ENCODE measurements at regions not wholly inside any gene's neighbourhood (a gene's known extent, or its start where the extent isn't known, plus 50 kb on each side); places are given as distances from the start of the nearest gene placed in this dataset.

DNA sequence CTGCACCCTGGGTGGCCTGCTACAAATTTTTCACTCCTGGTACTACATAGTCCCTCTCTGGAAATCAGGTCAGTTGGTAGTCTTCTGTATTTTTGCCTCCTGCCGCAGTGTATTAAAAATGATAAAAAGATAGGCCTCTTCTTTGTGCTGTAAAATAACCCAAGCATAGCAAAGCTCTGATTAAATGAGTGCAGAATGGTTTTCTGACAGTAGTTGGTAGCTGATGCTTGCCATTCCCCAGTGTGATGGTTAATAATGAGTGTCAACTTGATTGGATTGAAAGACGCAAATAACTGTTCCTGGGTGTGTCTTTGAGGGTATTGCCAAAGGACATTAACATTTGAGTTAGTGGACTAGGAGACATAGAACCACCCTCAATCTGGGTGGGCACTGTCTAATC is 264.4 kb upstream of the ZNF717 start:
- Histone ChIP-seq H3K27me3 (ENCODE audit: low read depth) (no peaks in the 10 kb centered on the region), H3K4me3 (no peak overlapping the region), H3K9me3 (no peaks in the 10 kb centered on the region), H3K4me1 (no peaks in the 10 kb centered on the region), H3K36me3 (no peaks in the 10 kb centered on the region), H3K27ac (no peak overlapping the region)
- DNase-seq = no peak
- TF ChIP-seq, protein P1, sequence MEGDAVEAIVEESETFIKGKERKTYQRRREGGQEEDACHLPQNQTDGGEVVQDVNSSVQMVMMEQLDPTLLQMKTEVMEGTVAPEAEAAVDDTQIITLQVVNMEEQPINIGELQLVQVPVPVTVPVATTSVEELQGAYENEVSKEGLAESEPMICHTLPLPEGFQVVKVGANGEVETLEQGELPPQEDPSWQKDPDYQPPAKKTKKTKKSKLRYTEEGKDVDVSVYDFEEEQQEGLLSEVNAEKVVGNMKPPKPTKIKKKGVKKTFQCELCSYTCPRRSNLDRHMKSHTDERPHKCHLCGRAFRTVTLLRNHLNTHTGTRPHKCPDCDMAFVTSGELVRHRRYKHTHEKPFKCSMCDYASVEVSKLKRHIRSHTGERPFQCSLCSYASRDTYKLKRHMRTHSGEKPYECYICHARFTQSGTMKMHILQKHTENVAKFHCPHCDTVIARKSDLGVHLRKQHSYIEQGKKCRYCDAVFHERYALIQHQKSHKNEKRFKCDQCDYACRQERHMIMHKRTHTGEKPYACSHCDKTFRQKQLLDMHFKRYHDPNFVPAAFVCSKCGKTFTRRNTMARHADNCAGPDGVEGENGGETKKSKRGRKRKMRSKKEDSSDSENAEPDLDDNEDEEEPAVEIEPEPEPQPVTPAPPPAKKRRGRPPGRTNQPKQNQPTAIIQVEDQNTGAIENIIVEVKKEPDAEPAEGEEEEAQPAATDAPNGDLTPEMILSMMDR (IDR thresholded peaks at IDR 0.05) = no peak
- ATAC-seq = no peak
- intact Hi-C loops (cut with DNase I) = no loop called here

DNA sequence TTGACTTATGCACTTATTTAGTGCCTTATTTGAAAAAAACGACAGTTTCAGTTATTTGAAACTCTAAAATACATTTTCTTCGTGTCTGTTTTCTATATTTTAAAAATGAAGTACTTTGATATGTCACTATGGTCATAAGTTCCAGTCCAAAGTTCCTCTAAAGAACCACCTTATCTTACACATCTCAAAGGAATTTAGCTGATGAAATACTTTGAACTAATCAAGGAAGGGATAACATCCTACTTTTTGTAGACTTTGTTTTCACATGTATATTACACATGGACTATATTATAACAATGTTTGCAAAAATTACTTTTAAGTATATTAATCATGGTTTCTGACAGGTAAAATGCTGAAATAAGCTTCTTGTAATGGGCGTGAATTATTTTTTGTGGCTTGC is 265.8 kb upstream of the ZNF717 start:
- DNase-seq = no peak
- Histone ChIP-seq H3K27me3 (ENCODE audit: low read depth) (no peaks in the 10 kb centered on the region), H3K4me3 (no peak overlapping the region), H3K27ac (no peak overlapping the region), H3K36me3 (no peaks in the 10 kb centered on the region), H3K4me1 (no peaks in the 10 kb centered on the region), H3K9me3 (no peaks in the 10 kb centered on the region)
- TF ChIP-seq, protein P1 (IDR thresholded peaks at IDR 0.05) = no peak
- ATAC-seq = no peak
- intact Hi-C loops (cut with DNase I) = no loop called here

DNA sequence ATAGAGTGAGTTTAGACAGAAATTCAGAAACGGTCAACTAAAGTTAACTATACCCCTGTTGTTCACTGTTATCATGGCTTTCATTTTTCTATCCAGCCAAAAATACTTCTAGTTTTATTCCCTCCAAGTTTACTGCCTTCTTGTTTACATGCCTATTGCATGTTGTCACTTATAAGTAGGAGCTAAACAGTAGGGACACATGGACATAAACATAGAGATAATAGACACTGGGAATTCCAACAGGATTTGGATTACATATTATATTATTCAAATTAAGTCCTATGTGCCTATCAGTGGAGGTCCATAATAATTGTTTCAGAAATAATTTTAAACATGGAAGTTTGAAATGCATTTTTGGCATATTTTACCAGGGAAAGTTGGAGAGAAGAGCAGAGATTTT is 269.1 kb upstream of the ZNF717 start:
- no peak overlapping the region for H3K27ac ChIP-seq
- intact Hi-C loops (cut with DNase I) = no loop called here
- H3K4me1 ChIP-seq = no peaks in the 10 kb centered on the region
- no peak overlapping the region for H3K4me3 ChIP-seq
- H3K36me3 ChIP-seq = no peaks in the 10 kb centered on the region
- TF ChIP-seq, protein P1 (IDR thresholded peaks at IDR 0.05) = no peak
- no peaks in the 10 kb centered on the region for H3K9me3 ChIP-seq
- DNase-seq (no peak), ATAC-seq (no peak)
- no peaks in the 10 kb centered on the region for H3K27me3 ChIP-seq (ENCODE audit: low read depth)

DNA sequence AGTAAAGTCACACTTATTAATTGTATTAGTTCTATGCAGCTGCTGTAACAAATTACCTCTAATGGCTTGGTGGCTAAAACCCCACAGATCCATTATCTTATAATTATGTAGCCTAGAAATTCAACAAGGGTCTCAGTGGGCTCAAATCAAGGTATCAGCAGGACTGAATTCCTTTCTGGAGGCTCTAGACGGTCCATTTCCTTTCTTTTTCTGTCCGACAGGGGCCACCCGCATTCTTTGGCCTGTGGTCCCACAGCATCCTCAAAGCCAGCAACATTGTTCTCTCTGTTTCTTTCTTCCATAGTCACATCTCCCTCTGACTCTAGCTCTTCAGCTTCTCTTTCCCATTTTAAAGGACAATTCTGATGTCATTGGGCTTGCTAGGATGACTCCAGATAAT is 276.3 kb upstream of the ZNF717 start:
- Histone ChIP-seq H3K4me3 (no peak overlapping the region), H3K27ac (no peak overlapping the region), H3K36me3 (no peaks in the 10 kb centered on the region), H3K9me3 (no peaks in the 10 kb centered on the region), H3K4me1 (no peaks in the 10 kb centered on the region), H3K27me3 (ENCODE audit: low read depth) (no peaks in the 10 kb centered on the region)
- ATAC-seq = no peak
- intact Hi-C loops (cut with DNase I) = no loop called here
- no peak for DNase-seq
- TF ChIP-seq, protein P1 (IDR thresholded peaks at IDR 0.05) = no peak

DNA sequence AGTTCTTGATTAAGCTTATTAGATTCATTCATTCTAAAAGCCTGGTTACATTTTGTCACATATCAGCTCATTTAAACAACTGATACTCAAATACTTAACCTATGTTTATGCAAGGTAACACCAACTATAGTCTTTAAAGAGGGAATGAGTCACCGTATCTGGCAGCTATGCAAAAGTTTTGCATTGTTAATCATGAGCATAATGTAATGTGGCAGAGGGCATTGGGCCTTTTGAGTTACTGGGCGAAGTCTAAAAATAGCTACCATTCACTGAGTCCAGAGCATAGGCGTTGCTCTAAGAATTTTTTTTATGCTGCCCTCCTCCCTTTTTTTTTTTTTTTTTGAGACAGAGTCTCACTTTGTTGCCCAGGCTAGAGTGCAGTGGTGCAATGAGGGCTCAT is 277.7 kb upstream of the ZNF717 start:
- Histone ChIP-seq H3K4me1 (no peaks in the 10 kb centered on the region), H3K9me3 (no peaks in the 10 kb centered on the region), H3K4me3 (no peak overlapping the region), H3K27ac (no peak overlapping the region), H3K36me3 (no peaks in the 10 kb centered on the region), H3K27me3 (ENCODE audit: low read depth) (no peaks in the 10 kb centered on the region)
- TF ChIP-seq, protein P1 (IDR thresholded peaks at IDR 0.05) = no peak
- intact Hi-C loops (cut with DNase I) = no loop called here
- DNase-seq (no peak), ATAC-seq (no peak)

DNA sequence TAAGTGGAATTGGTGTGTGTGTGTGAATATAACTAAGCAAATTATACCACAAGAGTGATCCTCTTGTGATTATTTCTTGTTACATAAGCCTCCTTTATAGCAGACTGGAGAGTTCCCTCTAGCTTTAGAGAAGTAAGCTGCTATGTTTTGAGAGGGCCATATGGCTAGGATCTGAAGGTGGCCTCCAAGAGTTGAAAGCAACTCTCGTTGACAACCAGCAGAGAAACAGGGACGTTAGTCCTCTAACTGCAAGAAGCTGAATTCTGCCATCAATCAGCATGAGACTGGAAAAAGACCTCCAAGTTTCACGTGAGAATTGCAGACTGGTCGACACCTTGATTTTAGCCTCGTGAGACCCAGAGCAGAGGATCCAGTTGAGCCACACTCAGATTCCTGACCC is 278.5 kb upstream of the ZNF717 start:
- intact Hi-C loops (cut with DNase I) = no loop called here
- no peaks in the 10 kb centered on the region for H3K4me1 ChIP-seq
- no peak overlapping the region for H3K27ac ChIP-seq
- no peaks in the 10 kb centered on the region for H3K36me3 ChIP-seq
- H3K4me3 ChIP-seq = no peak overlapping the region
- H3K9me3 ChIP-seq = no peaks in the 10 kb centered on the region
- ATAC-seq = no peak
- no peak for DNase-seq
- H3K27me3 ChIP-seq (ENCODE audit: low read depth) = no peaks in the 10 kb centered on the region
- TF ChIP-seq, protein P1 (IDR thresholded peaks at IDR 0.05) = no peak

Measured in lower lobe of right lung (tissue), 2 donors.